GM12864 (cell line): ENCODE measurements at regions not wholly inside any gene's neighbourhood (a gene's known extent, or its start where the extent isn't known, plus 50 kb on each side); places are given as distances from the start of the nearest gene placed in this dataset.

ENCODE experiments used
- DNase-seq: peaks from one replicate; pipeline ENCODE4 v3.0.0-alpha.2; 2011; ENCODE audit warnings: low read depth
- H3K4me3 ChIP-seq: 2 replicates; pipeline ENCODE4 v1.5.1; 2011; ENCODE audit warnings: mild to moderate bottlenecking, low read depth, low read length, control low read depth
- CTCF ChIP-seq: IDR thresholded peaks from 2 replicates; pipeline ENCODE4 v1.5.1; 2011; ENCODE audit warnings: low read depth, mild to moderate bottlenecking, moderate library complexity, low read length, control low read depth, inconsistent platforms; ENCODE audit errors: missing control alignments

GRCh38 chr12:46580445-46580844 is 207.9 kb upstream of the SLC38A2 start:
- no peak for TF ChIP-seq CTCF
- H3K4me3 ChIP-seq = no peak overlapping the region
- no peak for DNase-seq

GRCh38 chr12:46579474-46579873 is 206.9 kb upstream of the SLC38A2 start:
- no peak for TF ChIP-seq CTCF
- no peak for DNase-seq
- H3K4me3 ChIP-seq = no peak overlapping the region

GRCh38 chr12:46578190-46578982 is 205.8 kb upstream of the SLC38A2 start:
- no peak overlapping the region for H3K4me3 ChIP-seq

GRCh38 chr12:46577063-46577776 is 204.6 kb upstream of the SLC38A2 start:
- DNase-seq = no peak
- TF ChIP-seq CTCF = no peak
- H3K4me3 ChIP-seq = no peak overlapping the region

More at GRCh38 chr12:46578190-46578982, 205.8 kb upstream of the SLC38A2 start:
- TF ChIP-seq CTCF = no peak
- DNase-seq = no peak

GRCh38 chr12:46574847-46575246 is 202.3 kb upstream of the SLC38A2 start:
- no peak for DNase-seq
- H3K4me3 ChIP-seq = no peak overlapping the region
- TF ChIP-seq CTCF = no peak

GRCh38 chr12:46573347-46573658 is 200.7 kb upstream of the SLC38A2 start:
- no peak for TF ChIP-seq CTCF
- no peak for DNase-seq
- no peak overlapping the region for H3K4me3 ChIP-seq
